HCT116 (cell line): ENCODE measurements at regions not wholly inside any gene's neighbourhood (a gene's known extent, or its start where the extent isn't known, plus 50 kb on each side); places are given as distances from the start of the nearest gene placed in this dataset.

Experiments used
- CTCF ChIP-seq, 3 experiments: fragments of 200-600 bp in 1 of 3; sonication (generic) in 1 of 3; IDR thresholded peaks in 2 of 3; conservative IDR thresholded peaks in 1 of 3; 2 replicates each; pipeline ENCODE4 v1.5.1; 2012 to 2017; ENCODE audit warnings: low read depth in 2 of 3, low read length in 2 of 3, antibody characterized with exemption in 1 of 3, borderline replicate concordance in 1 of 3, control low read depth in 1 of 3, mild to moderate bottlenecking in 1 of 3, mixed read lengths in 1 of 3, mixed run types in 1 of 3, moderate library complexity in 1 of 3; ENCODE audit not compliant: insufficient read depth in 1 of 3
- EZH2 ChIP-seq: fragments of 200-600 bp; sonication (generic); IDR thresholded peaks from 2 replicates; pipeline ENCODE4 v1.6.1; 2017; ENCODE audit warnings: antibody characterized with exemption, mixed run types
- JUND ChIP-seq: IDR thresholded peaks from 2 replicates; pipeline ENCODE4 v1.6.1; 2012
- RAD21 ChIP-seq: IDR thresholded peaks from 2 replicates; pipeline ENCODE4 v1.6.1; 2012; ENCODE audit warnings: low read depth, mild to moderate bottlenecking
- ZBTB33 ChIP-seq: IDR thresholded peaks from 2 replicates; pipeline ENCODE4 v1.6.1; 2011; ENCODE audit warnings: mild to moderate bottlenecking, low read length, moderate library complexity; ENCODE audit not compliant: insufficient replicate concordance; ENCODE audit errors: extremely low read depth
- ZNF274 ChIP-seq: fragments of 200-500 bp; sonication (Bioruptor generic); IDR thresholded peaks from 2 replicates; pipeline ENCODE4 v1.6.1; 2014; ENCODE audit warnings: mild to moderate bottlenecking, low read depth, low read length, inconsistent platforms

GRCh38 chr10:63801166-63801565 is 280.0 kb downstream of the REEP3 start:
- no peak for TF ChIP-seq CTCF (IDR thresholded peaks at IDR 0.05 in 2 of 3, conservative IDR thresholded peaks at IDR 0.05 in 1 of 3; ENCODE audit: borderline replicate concordance in 1 of 3, insufficient read depth in 1 of 3, low read depth in 2 of 3, low read length in 2 of 3)
- no peak for TF ChIP-seq RAD21
- no peak for TF ChIP-seq ZBTB33
- TF ChIP-seq EZH2: no peak
- no peak for TF ChIP-seq ZNF274
- TF ChIP-seq JUND: no peak
